ENCODE measurements at regions not wholly inside any gene's neighbourhood (a gene's known extent, or its start where the extent isn't known, plus 50 kb on each side); places are given as distances from the start of the nearest gene placed in this dataset.

DNA sequence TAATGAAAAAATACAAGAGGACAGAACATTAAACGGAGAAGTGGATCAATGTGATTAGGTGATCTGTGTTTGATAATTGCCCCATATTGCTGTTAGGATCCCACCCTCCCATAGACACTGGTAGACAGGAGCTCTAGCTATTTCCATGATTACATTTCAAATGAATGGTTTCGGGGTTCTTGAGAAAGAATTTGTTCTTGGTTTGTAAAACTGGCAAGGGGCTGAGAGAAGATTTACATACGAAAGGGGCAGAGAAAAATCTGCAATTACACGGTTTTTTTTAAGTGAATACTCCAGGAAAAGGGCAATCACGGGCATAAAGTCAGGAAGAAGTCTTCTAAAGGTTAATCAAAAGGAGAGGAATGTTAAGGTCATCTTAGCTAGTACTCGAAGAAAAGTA, 2125.7 kb upstream of the PCDH20 start:
- no peak overlapping the region for H3K4me3 ChIP-seq (replicated peaks; ENCODE audit: low read depth, low read length)
- H3K27me3 ChIP-seq (replicated peaks; ENCODE audit: control insufficient read depth, insufficient read depth, low read length): no peaks in the 10 kb centered on the region
- no peaks in the 10 kb centered on the region for H3K36me3 ChIP-seq (ENCODE audit: control insufficient read depth, insufficient read depth, low read length)
- DNase-seq (ENCODE audit: extremely low read depth, insufficient read length): no peak
- TF ChIP-seq, protein P1, sequence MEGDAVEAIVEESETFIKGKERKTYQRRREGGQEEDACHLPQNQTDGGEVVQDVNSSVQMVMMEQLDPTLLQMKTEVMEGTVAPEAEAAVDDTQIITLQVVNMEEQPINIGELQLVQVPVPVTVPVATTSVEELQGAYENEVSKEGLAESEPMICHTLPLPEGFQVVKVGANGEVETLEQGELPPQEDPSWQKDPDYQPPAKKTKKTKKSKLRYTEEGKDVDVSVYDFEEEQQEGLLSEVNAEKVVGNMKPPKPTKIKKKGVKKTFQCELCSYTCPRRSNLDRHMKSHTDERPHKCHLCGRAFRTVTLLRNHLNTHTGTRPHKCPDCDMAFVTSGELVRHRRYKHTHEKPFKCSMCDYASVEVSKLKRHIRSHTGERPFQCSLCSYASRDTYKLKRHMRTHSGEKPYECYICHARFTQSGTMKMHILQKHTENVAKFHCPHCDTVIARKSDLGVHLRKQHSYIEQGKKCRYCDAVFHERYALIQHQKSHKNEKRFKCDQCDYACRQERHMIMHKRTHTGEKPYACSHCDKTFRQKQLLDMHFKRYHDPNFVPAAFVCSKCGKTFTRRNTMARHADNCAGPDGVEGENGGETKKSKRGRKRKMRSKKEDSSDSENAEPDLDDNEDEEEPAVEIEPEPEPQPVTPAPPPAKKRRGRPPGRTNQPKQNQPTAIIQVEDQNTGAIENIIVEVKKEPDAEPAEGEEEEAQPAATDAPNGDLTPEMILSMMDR (IDR thresholded peaks at IDR 0.05; ENCODE audit: insufficient read depth, low read length, poor library complexity, severe bottlenecking): no peak

DNA sequence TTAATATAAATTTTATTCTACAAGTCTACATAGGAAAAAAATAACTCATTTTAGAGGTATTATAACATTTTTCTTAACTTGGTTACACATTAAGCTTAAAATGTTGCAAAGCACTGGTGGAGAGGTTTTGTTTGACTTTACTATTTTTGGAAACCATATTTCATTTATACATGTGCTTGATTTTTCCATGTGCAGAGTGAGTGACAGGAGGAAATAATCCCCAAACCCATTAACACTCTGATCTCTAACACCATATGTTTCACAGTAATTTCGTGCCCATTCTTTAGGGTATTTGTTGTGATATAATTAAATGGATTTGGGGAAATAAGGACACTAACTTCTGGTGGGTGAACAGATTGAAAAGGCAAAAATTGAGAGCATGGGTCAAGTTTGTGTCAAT, 2124.4 kb upstream of the PCDH20 start:
- Histone ChIP-seq H3K36me3 (ENCODE audit: control insufficient read depth, insufficient read depth, low read length) (no peaks in the 10 kb centered on the region), H3K27me3 (replicated peaks; ENCODE audit: control insufficient read depth, insufficient read depth, low read length) (no peaks in the 10 kb centered on the region), H3K4me3 (replicated peaks; ENCODE audit: low read depth, low read length) (no peak overlapping the region)
- TF ChIP-seq, protein P1 (IDR thresholded peaks at IDR 0.05; ENCODE audit: insufficient read depth, low read length, poor library complexity, severe bottlenecking): no peak
- DNase-seq (ENCODE audit: extremely low read depth, insufficient read length): no peak

DNA sequence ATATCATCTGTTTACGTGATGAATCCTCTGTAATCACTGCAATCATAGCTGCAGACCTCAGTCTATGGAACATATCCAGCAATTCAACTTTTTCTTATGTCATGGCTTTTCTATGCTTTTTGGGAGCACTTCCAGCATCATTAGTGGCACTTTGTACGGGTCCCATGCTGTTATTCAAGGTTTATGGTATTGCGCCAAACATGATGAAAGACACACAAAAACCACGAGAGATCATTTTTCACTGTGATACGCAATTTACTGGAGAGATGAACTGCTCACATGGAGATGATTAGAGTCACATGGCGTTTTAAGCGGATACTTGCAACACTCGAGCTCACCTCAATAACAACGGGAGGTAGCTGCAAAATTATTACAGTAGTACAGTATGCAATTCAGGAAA, 2101.7 kb upstream of the PCDH20 start:
- H3K27me3 ChIP-seq (replicated peaks; ENCODE audit: control insufficient read depth, insufficient read depth, low read length): no peaks in the 10 kb centered on the region
- no peaks in the 10 kb centered on the region for H3K36me3 ChIP-seq (ENCODE audit: control insufficient read depth, insufficient read depth, low read length)
- DNase-seq (ENCODE audit: extremely low read depth, insufficient read length): no peak
- no peak overlapping the region for H3K4me3 ChIP-seq (replicated peaks; ENCODE audit: low read depth, low read length)
- TF ChIP-seq, protein P1 (IDR thresholded peaks at IDR 0.05; ENCODE audit: insufficient read depth, low read length, poor library complexity, severe bottlenecking): no peak

DNA sequence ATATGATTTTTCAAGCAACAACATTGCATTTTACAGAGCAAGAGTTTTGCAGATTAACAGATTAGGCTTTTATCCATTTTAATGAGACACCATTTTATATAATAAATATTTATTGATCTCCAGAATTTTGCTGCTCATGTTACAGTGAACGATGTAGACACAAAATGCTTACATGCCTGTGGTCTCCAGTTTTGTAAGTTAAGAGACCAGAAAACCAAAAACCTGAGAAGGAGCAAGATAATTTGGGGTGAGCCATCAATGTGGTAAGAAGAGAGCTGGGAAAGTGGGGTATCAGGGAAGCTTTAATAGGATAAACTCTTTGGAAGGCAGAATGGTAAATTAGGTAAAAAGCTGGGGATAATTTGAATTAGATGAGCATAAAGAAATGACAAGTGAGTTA, 2100.5 kb upstream of the PCDH20 start:
- H3K27me3 ChIP-seq (replicated peaks; ENCODE audit: control insufficient read depth, insufficient read depth, low read length): no peaks in the 10 kb centered on the region
- TF ChIP-seq, protein P1 (IDR thresholded peaks at IDR 0.05; ENCODE audit: insufficient read depth, low read length, poor library complexity, severe bottlenecking): no peak
- H3K4me3 ChIP-seq (replicated peaks; ENCODE audit: low read depth, low read length): no peak overlapping the region
- no peaks in the 10 kb centered on the region for H3K36me3 ChIP-seq (ENCODE audit: control insufficient read depth, insufficient read depth, low read length)
- no peak for DNase-seq (ENCODE audit: extremely low read depth, insufficient read length)

DNA sequence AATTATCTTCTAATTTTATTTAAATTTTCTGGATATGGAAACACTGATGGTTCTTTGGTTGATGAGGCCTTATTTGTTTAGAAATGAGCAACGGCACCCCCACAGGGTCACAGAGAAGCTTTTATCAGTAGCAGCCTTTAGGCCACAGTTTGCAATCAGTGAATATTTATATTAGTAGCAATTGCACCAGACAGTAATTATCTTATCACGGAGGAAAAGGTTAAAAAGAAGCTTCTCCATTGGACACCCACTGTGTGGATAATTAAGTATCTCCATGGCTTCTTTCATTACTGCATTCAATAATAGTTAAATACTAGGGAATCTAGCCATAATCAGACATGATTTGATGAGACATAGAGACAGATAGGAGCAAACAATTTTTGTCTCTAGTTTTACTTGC, 2099.2 kb upstream of the PCDH20 start:
- TF ChIP-seq, protein P1 (IDR thresholded peaks at IDR 0.05; ENCODE audit: insufficient read depth, low read length, poor library complexity, severe bottlenecking): no peak
- no peak for DNase-seq (ENCODE audit: extremely low read depth, insufficient read length)
- H3K27me3 ChIP-seq (replicated peaks; ENCODE audit: control insufficient read depth, insufficient read depth, low read length): no peaks in the 10 kb centered on the region
- H3K4me3 ChIP-seq (replicated peaks; ENCODE audit: low read depth, low read length): no peak overlapping the region
- no peaks in the 10 kb centered on the region for H3K36me3 ChIP-seq (ENCODE audit: control insufficient read depth, insufficient read depth, low read length)

DNA sequence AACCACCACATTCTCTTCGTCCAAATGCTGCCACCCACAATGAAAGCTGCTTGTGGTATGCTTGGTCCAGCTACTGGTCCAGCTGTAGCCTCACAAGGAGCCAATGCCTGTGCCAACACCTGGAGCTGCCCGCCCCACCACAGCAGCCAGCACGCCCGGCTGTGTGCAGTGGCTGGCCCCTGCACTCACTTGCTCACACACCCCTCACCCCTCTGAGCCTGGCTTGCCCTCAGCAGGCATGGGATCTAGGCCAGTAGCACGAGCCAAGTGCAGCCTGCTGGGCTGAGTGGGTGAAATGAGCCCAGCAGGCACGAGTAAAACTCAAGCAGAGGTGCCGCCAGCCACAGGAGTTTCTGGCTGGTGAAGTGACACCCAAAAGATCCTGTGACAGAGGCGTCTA, 2096.4 kb upstream of the PCDH20 start:
- Histone ChIP-seq H3K27me3 (replicated peaks; ENCODE audit: control insufficient read depth, insufficient read depth, low read length) (no peaks in the 10 kb centered on the region), H3K4me3 (replicated peaks; ENCODE audit: low read depth, low read length) (no peak overlapping the region), H3K36me3 (ENCODE audit: control insufficient read depth, insufficient read depth, low read length) (no peaks in the 10 kb centered on the region)
- TF ChIP-seq, protein P1 (IDR thresholded peaks at IDR 0.05; ENCODE audit: insufficient read depth, low read length, poor library complexity, severe bottlenecking): no peak
- DNase-seq (ENCODE audit: extremely low read depth, insufficient read length): no peak
